GM12892 (cell line): ENCODE measurements at regions not wholly inside any gene's neighbourhood (a gene's known extent, or its start where the extent isn't known, plus 50 kb on each side); places are given as distances from the start of the nearest gene placed in this dataset.

Experiments used
- POLR2AphosphoS5 ChIP-seq: IDR thresholded peaks from 2 replicates; pipeline ENCODE4 v1.6.1; 2011; ENCODE audit warnings: low read depth, low read length, control low read depth
- TAF1 ChIP-seq: IDR thresholded peaks from 2 replicates; pipeline ENCODE4 v1.6.1; 2011; ENCODE audit warnings: low read depth, mild to moderate bottlenecking, control low read depth, low read length, borderline replicate concordance

GRCh38 chr2:147568109-147568508, 276.7 kb upstream of the ACVR2A start:
- TF ChIP-seq TAF1, result no peak
- TF ChIP-seq POLR2AphosphoS5, result no peak
